Activated CD8-positive, alpha-beta memory T cell treated with anti-CD3 and anti-CD28 coated beads, Interleukin-2, amount 10 ng/mL, durations not matched to agents 7 days and 5 days (primary cell): ENCODE measurements at regions not wholly inside any gene's neighbourhood (a gene's known extent, or its start where the extent isn't known, plus 50 kb on each side); places are given as distances from the start of the nearest gene placed in this dataset.

Experiments used
- ATAC-seq: fragments of 150-1000 bp; cut with Tn5 transposase; one replicate; pipeline ENCODE4 v1.10.0; 2021; ENCODE audit warnings: moderate library complexity
- CTCF ChIA-PET: fragments of 350-600 bp; sonication (Branson Sonifier 250); formaldehyde crosslinking; loops from one replicate; lab custom pipeline; 2021; ENCODE audit warnings: antibody characterized with exemption; lab: Charles Lee
- DNase-seq: peaks from one replicate; pipeline ENCODE4 v3.0.0-alpha.2; 2020
- H3K27ac Mint-ChIP-seq: one replicate; pipeline ENCODE4 v1.8.0; 2021; ENCODE audit warnings: mild to moderate bottlenecking, mixed read lengths
- H3K27me3 Mint-ChIP-seq: one replicate; pipeline ENCODE4 v1.8.0; 2021; ENCODE audit warnings: mixed read lengths
- H3K36me3 Mint-ChIP-seq: one replicate; pipeline ENCODE4 v1.8.0; 2021; ENCODE audit warnings: mild to moderate bottlenecking, mixed read lengths
- H3K4me1 Mint-ChIP-seq: one replicate; pipeline ENCODE4 v1.8.0; 2021; ENCODE audit warnings: mixed read lengths
- H3K4me3 Mint-ChIP-seq: one replicate; pipeline ENCODE4 v1.8.0; 2021; ENCODE audit warnings: mild to moderate bottlenecking, moderate library complexity, mixed read lengths
- H3K9me3 Mint-ChIP-seq: one replicate; pipeline ENCODE4 v1.8.0; 2022; ENCODE audit warnings: low read depth, mixed read lengths

DNA sequence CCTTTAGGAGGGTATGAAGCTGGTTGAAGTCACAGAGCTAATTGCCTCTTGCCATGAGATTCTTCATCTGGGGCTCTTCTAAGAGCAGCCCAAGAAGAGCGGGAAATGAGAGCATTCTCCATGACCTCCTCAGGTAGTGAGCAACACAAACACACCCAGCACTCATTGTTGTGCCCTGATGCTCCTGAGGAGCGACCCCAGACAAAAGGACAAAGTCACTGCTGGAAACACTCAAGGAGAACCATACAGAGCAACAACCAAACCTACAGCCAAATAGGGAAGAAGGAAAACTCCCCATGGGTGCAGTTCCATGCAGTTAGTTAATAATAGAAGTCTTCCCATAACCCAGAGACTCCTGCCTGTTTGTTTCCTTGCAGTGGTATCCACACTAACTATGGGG, 426.0 kb upstream of the CRIM1 start:
- Mint-ChIP-seq H3K4me3 (no peak overlapping the region), H3K27me3 (peaks cover 4% of the 10 kb centered on the region), H3K9me3 (no peaks in the 10 kb centered on the region), H3K27ac (no peak overlapping the region), H3K4me1 (no peaks in the 10 kb centered on the region), H3K36me3 (no peaks in the 10 kb centered on the region)
- CTCF ChIA-PET: no interaction called here
- DNase-seq (no peak), ATAC-seq (no peak)

GRCh38 chr2:35920061-35920460, 435.5 kb upstream of the CRIM1 start:
- H3K9me3 Mint-ChIP-seq: no peaks in the 10 kb centered on the region
- CTCF ChIA-PET: no interaction called here
- ATAC-seq: no peak
- peaks cover 7% of the 10 kb centered on the region for H3K27me3 Mint-ChIP-seq
- no peaks in the 10 kb centered on the region for H3K36me3 Mint-ChIP-seq
- H3K27ac Mint-ChIP-seq: no peak overlapping the region
- H3K4me3 Mint-ChIP-seq: no peak overlapping the region
- H3K4me1 Mint-ChIP-seq: no peaks in the 10 kb centered on the region
- DNase-seq: no peak

GRCh38 chr2:35915261-35915660, 440.3 kb upstream of the CRIM1 start:
- no peak overlapping the region for H3K27ac Mint-ChIP-seq
- CTCF ChIA-PET: no interaction called here

DNA sequence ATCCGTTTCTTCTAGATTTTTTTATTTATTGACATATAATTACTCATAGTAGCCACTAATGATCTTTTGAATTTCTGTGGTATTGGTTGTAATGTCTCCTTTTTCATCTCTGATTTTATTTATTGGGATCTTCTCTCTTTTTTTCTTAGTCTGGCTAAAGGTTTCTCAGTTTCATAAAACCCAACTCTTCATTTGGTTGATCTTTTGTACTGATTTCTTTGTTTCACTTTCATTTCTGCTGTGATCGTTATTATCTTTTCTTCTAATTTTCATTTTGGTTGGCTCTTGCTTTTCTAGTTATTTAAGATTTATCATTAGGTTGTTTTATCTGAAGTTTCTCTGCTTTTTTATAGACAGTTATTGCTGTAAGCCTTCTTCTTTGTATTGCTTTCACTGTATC, 463.6 kb upstream of the CRIM1 start:
- Mint-ChIP-seq H3K36me3 (peaks cover 10% of the 10 kb centered on the region), H3K27ac (peak overlapping the region; percentile 60), H3K9me3 (no peaks in the 10 kb centered on the region), H3K4me3 (peak overlapping the region; percentile 65), H3K27me3 (no peaks in the 10 kb centered on the region), H3K4me1 (peaks cover 11% of the 10 kb centered on the region)
- peak; percentile 33 for ATAC-seq
- CTCF ChIA-PET: no interaction called here
- no peak for DNase-seq

More at GRCh38 chr2:35915261-35915660, 440.3 kb upstream of the CRIM1 start:
- peaks cover 4% of the 10 kb centered on the region for H3K4me1 Mint-ChIP-seq
- no peaks in the 10 kb centered on the region for H3K9me3 Mint-ChIP-seq
- no peaks in the 10 kb centered on the region for H3K36me3 Mint-ChIP-seq
- peaks cover 5% of the 10 kb centered on the region for H3K27me3 Mint-ChIP-seq
- no peak overlapping the region for H3K4me3 Mint-ChIP-seq
- DNase-seq: no peak
- ATAC-seq: no peak

DNA sequence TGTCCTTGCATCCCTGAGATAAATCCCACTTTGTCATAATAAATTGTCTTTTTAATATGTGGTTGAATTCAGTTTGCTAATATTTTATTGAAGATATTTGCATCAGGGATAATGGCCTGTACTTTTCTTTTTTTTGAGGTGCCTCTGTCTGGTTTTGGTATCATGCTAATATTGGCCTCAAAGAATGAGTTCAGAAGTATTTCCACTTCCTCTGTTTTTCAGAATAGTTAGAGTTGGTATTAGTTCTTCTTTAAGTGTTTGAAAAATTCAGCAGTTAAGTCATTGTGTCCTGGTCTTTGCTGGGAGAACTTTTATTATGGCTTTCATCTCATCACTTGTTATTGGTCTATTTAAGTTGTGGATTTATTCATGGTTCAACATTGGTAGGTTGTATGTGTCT, 464.1 kb upstream of the CRIM1 start:
- no peak overlapping the region for H3K4me3 Mint-ChIP-seq
- no peak for ATAC-seq
- CTCF ChIA-PET: no interaction called here
- H3K36me3 Mint-ChIP-seq: peaks cover 10% of the 10 kb centered on the region
- no peaks in the 10 kb centered on the region for H3K27me3 Mint-ChIP-seq
- DNase-seq: no peak
- H3K9me3 Mint-ChIP-seq: no peaks in the 10 kb centered on the region
- H3K27ac Mint-ChIP-seq: peak overlapping the region; percentile 47
- peaks cover 11% of the 10 kb centered on the region for H3K4me1 Mint-ChIP-seq

GRCh38 chr2:35887146-35887545, 468.4 kb upstream of the CRIM1 start:
- ATAC-seq: no peak
- no peak for DNase-seq
- no peaks in the 10 kb centered on the region for H3K27me3 Mint-ChIP-seq
- CTCF ChIA-PET: no interaction called here
- H3K9me3 Mint-ChIP-seq: no peaks in the 10 kb centered on the region
- H3K4me3 Mint-ChIP-seq: no peak overlapping the region
- peaks cover 6% of the 10 kb centered on the region for H3K36me3 Mint-ChIP-seq
- H3K27ac Mint-ChIP-seq: no peak overlapping the region
- H3K4me1 Mint-ChIP-seq: peaks cover 7% of the 10 kb centered on the region

GRCh38 chr2:35873921-35874320, 481.7 kb upstream of the CRIM1 start:
- H3K27me3 Mint-ChIP-seq: peaks cover 10% of the 10 kb centered on the region
- ATAC-seq (no peak), DNase-seq (no peak)
- CTCF ChIA-PET: no interaction called here
- no peak overlapping the region for H3K27ac Mint-ChIP-seq
- H3K4me1 Mint-ChIP-seq: no peaks in the 10 kb centered on the region
- no peak overlapping the region for H3K4me3 Mint-ChIP-seq
- H3K9me3 Mint-ChIP-seq: no peaks in the 10 kb centered on the region
- H3K36me3 Mint-ChIP-seq: no peaks in the 10 kb centered on the region

DNA sequence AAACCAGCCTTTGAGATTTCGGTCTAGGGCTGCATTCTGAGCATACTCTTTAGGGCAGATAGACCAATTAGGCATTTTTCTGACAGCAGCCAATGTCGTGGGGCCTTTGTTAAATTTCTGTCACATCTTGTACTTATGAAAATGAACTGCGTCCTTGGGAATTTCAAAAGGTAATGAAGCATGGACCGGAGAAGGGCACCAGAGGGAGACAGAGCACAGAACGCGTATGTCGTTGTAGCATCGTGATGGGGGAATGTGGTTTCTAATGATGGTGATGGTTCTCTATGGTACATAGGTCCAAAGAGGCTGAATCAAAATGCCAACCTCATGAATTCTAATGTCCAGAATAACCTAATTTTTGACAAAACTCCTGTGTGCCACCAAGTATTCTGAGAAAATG, 483.9 kb upstream of the CRIM1 start:
- DNase-seq: no peak
- Mint-ChIP-seq H3K36me3 (no peaks in the 10 kb centered on the region), H3K27ac (no peak overlapping the region), H3K9me3 (no peaks in the 10 kb centered on the region), H3K4me3 (no peak overlapping the region), H3K4me1 (no peaks in the 10 kb centered on the region), H3K27me3 (peaks cover 18% of the 10 kb centered on the region)
- CTCF ChIA-PET: interaction anchor here (0.9 kb wide), 1 partner anchor 67 kb away, joined by 3 read pairs; no protein-coding TSS in a partner anchor
- no peak for ATAC-seq

DNA sequence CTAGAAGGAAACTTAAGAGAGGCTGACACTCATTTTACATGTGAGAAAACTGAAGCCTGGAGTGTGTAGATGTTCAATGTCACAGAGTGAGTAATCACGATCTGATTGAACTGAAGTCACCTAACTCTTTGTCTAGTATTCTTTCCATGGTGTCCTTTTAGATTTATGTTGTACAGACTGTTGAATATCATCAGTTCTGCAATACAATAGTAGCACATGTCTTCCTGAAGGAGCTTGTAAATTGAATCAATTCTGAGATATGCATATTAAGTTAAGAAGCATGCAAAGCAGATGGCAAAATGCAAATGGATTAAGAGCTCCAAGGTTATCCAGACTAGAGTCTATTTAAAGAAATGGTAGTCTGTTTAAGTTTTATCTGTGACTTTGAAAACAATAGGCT, 484.9 kb upstream of the CRIM1 start:
- Mint-ChIP-seq H3K36me3 (no peaks in the 10 kb centered on the region), H3K9me3 (no peaks in the 10 kb centered on the region), H3K27ac (no peak overlapping the region), H3K4me3 (no peak overlapping the region), H3K27me3 (peaks cover 21% of the 10 kb centered on the region), H3K4me1 (no peaks in the 10 kb centered on the region)
- no peak for DNase-seq
- CTCF ChIA-PET: interaction anchor here (0.9 kb wide), 1 partner anchor 68 kb away, joined by 3 read pairs; no protein-coding TSS in a partner anchor
- ATAC-seq: no peak

- CTCF ChIA-PET: no interaction called here
- no peaks in the 10 kb centered on the region for H3K4me1 Mint-ChIP-seq
These were observed 491.4 kb upstream of the CRIM1 start for GRCh38 chr2:35864141-35864540.

DNA sequence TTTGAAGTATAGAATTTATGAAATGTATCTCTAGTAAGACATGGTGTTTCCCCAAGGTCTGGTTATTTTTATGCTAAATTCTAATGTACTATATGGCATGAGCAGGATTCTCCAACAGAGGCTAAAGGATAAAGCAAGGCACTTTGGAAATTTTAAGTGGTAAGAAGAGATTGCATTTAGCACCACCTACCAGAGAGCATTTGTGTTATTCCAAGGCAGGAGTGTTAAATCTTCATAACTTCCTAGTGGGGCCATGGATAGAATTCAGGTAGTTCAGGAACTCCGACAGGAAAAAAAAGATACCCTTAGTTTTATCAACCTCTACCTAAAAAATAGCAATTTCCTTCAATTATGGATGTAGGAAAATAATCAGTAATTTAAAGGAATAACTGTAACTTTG, 497.4 kb upstream of the CRIM1 start:
- no peak overlapping the region for H3K4me3 Mint-ChIP-seq
- CTCF ChIA-PET: no interaction called here
- H3K4me1 Mint-ChIP-seq: no peaks in the 10 kb centered on the region
- no peaks in the 10 kb centered on the region for H3K36me3 Mint-ChIP-seq
- no peaks in the 10 kb centered on the region for H3K9me3 Mint-ChIP-seq
- peaks cover 6% of the 10 kb centered on the region for H3K27me3 Mint-ChIP-seq
- no peak overlapping the region for H3K27ac Mint-ChIP-seq
- ATAC-seq (no peak), DNase-seq (no peak)

More at GRCh38 chr2:35864141-35864540, 491.4 kb upstream of the CRIM1 start:
- Mint-ChIP-seq H3K9me3 (no peaks in the 10 kb centered on the region), H3K36me3 (no peaks in the 10 kb centered on the region), H3K4me3 (no peak overlapping the region), H3K27ac (no peak overlapping the region), H3K27me3 (peaks cover 17% of the 10 kb centered on the region)
- DNase-seq (no peak), ATAC-seq (no peak)

GRCh38 chr2:35857498-35857897, 498.1 kb upstream of the CRIM1 start:
- H3K4me1 Mint-ChIP-seq: no peaks in the 10 kb centered on the region
- H3K36me3 Mint-ChIP-seq: no peaks in the 10 kb centered on the region
- CTCF ChIA-PET: no interaction called here
- ATAC-seq (no peak), DNase-seq (no peak)
- H3K9me3 Mint-ChIP-seq: no peaks in the 10 kb centered on the region
- no peak overlapping the region for H3K27ac Mint-ChIP-seq
- H3K4me3 Mint-ChIP-seq: no peak overlapping the region
- H3K27me3 Mint-ChIP-seq: peaks cover 6% of the 10 kb centered on the region

DNA sequence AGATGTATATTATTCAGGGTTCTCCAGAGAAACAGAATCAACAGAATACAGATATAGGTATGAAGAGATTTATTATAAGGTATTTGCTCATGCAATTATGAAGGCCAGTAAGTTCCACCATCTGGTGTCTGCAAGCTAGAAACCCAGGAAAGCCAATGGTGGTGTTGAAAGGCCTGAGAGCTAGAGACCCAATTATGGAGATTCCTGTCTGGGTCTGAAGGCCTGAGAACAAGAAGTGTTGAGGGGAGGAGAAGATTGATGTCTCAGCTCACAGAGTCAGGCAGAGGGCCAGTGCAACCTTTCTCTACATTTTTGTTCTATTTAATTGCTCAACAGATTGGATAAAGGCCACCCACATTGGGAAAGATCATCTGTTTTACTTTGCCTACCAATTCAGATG, 524.2 kb upstream of the CRIM1 start:
- Mint-ChIP-seq H3K4me1 (no peaks in the 10 kb centered on the region), H3K36me3 (no peaks in the 10 kb centered on the region), H3K27ac (no peak overlapping the region), H3K27me3 (no peaks in the 10 kb centered on the region), H3K9me3 (no peaks in the 10 kb centered on the region), H3K4me3 (no peak overlapping the region)
- no peak for DNase-seq
- no peak for ATAC-seq
- CTCF ChIA-PET: no interaction called here

- Mint-ChIP-seq H3K4me3 (no peak overlapping the region), H3K27me3 (no peaks in the 10 kb centered on the region), H3K9me3 (no peaks in the 10 kb centered on the region), H3K4me1 (no peaks in the 10 kb centered on the region), H3K36me3 (no peaks in the 10 kb centered on the region), H3K27ac (no peak overlapping the region)
- ATAC-seq (no peak), DNase-seq (no peak)
- CTCF ChIA-PET: no interaction called here
These were observed 524.7 kb upstream of the CRIM1 start for GRCh38 chr2:35830833-35831232.

GRCh38 chr2:35827086-35827485, 528.5 kb upstream of the CRIM1 start:
- Mint-ChIP-seq H3K9me3 (no peaks in the 10 kb centered on the region), H3K27me3 (no peaks in the 10 kb centered on the region), H3K27ac (no peak overlapping the region), H3K4me3 (no peak overlapping the region), H3K4me1 (no peaks in the 10 kb centered on the region), H3K36me3 (no peaks in the 10 kb centered on the region)
- no peak for DNase-seq
- CTCF ChIA-PET: no interaction called here
- ATAC-seq: no peak
